Keratinocyte (primary cell): ENCODE measurements at regions not wholly inside any gene's neighbourhood (a gene's known extent, or its start where the extent isn't known, plus 50 kb on each side); places are given as distances from the start of the nearest gene placed in this dataset.

Experiments used
- DNase-seq: peaks from one replicate; pipeline ENCODE4 v3.0.0-alpha.2; 2011; ENCODE audit warnings: low read depth, missing footprints, low spot score
- FAIRE-seq: peaks from 2 replicates; lab custom pipeline; 2011; peaks lifted over from hg19 to GRCh38; lab: Jason Lieb, UNC
- H2AFZ ChIP-seq: 2 replicates; pipeline ENCODE4 v1.6.0; 2012; ENCODE audit warnings: low read length, control low read depth, inconsistent platforms; ENCODE audit not compliant: control insufficient read depth
- H3K27ac ChIP-seq: 2 replicates; pipeline ENCODE4 v1.5.1; 2011; ENCODE audit warnings: low read length; ENCODE audit not compliant: control insufficient read depth, insufficient read depth
- H3K27me3 ChIP-seq: 3 replicates; pipeline ENCODE4 v1.6.0; 2011; ENCODE audit warnings: low read length; ENCODE audit not compliant: control insufficient read depth, insufficient read depth; ENCODE audit errors: extremely low read depth
- H3K36me3 ChIP-seq, 2 experiments: 2 replicates in 1 of 2; 3 replicates in 1 of 2; pipeline ENCODE4 v1.5.1; 2011; ENCODE audit warnings: low read length in 2 of 2, mild to moderate bottlenecking in 1 of 2; ENCODE audit not compliant: control insufficient read depth in 2 of 2, insufficient read depth in 2 of 2; ENCODE audit errors: extremely low read depth in 1 of 2
- H3K4me1 ChIP-seq: 3 replicates; pipeline ENCODE4 v1.5.1; 2011; ENCODE audit warnings: low read length; ENCODE audit not compliant: control insufficient read depth, insufficient read depth; ENCODE audit errors: extremely low read depth
- H3K4me2 ChIP-seq: 3 replicates; pipeline ENCODE4 v1.6.0; 2011; ENCODE audit warnings: low read depth, low read length; ENCODE audit not compliant: control insufficient read depth, insufficient read depth; ENCODE audit errors: extremely low read depth
- H3K4me3 ChIP-seq, 3 experiments: fragments of 200-600 bp in 1 of 3; sonication (generic) in 1 of 3; 2 replicates in 2 of 3; 3 replicates in 1 of 3; pipeline ENCODE4 v1.5.1; 2011 to 2016; ENCODE audit warnings: low read length in 3 of 3, mild to moderate bottlenecking in 3 of 3, control low read depth in 2 of 3, inconsistent platforms in 1 of 3, low read depth in 1 of 3, mixed read lengths in 1 of 3, mixed run types in 1 of 3, moderate library complexity in 1 of 3; ENCODE audit not compliant: control insufficient read depth in 2 of 3, insufficient read depth in 2 of 3; ENCODE audit errors: extremely low read depth in 1 of 3
- H3K79me2 ChIP-seq: 2 replicates; pipeline ENCODE4 v1.6.0; 2012; ENCODE audit warnings: low read length; ENCODE audit not compliant: control insufficient read depth, insufficient read depth
- H3K9ac ChIP-seq: 3 replicates; pipeline ENCODE4 v1.6.0; 2011; ENCODE audit warnings: low read length; ENCODE audit not compliant: control insufficient read depth, insufficient read depth; ENCODE audit errors: extremely low read depth
- H3K9me1 ChIP-seq: 3 replicates; pipeline ENCODE4 v1.6.0; 2011; ENCODE audit warnings: low read length; ENCODE audit not compliant: control insufficient read depth, insufficient read depth; ENCODE audit errors: extremely low read depth
- H3K9me3 ChIP-seq: 2 replicates; pipeline ENCODE4 v1.5.1; 2012; ENCODE audit warnings: low read depth, low read length; ENCODE audit not compliant: control insufficient read depth
- H4K20me1 ChIP-seq: 3 replicates; pipeline ENCODE4 v1.6.0; 2011; ENCODE audit warnings: low read length; ENCODE audit not compliant: control insufficient read depth, insufficient read depth; ENCODE audit errors: extremely low read depth
- CTCF ChIP-seq, 3 experiments: IDR thresholded peaks in 1 of 3; conservative IDR thresholded peaks in 1 of 3; optimal IDR thresholded peaks in 1 of 3; 2 replicates in 2 of 3; 3 replicates in 1 of 3; pipeline versions ENCODE3 to v1.5.1; 2011; ENCODE audit warnings: low read length in 3 of 3, mild to moderate bottlenecking in 3 of 3, moderate library complexity in 2 of 3, control low read depth in 1 of 3, inconsistent platforms in 1 of 3; ENCODE audit not compliant: insufficient read depth in 2 of 3; ENCODE audit errors: extremely low read depth in 1 of 3
- EZH2 ChIP-seq: IDR thresholded peaks from one replicate; pipeline ENCODE4 v1.6.1; 2012; ENCODE audit warnings: inconsistent platforms, mild to moderate bottlenecking, low read length, moderate library complexity
- dilution Hi-C: fragments of 300-500 bp; cut with MboI; formaldehyde crosslinking; loops from one replicate; pipeline ENCODE4 v1.7.0; 2020; ENCODE audit warnings: low sequenced_read_pairs; ENCODE audit not compliant: extremely low pct_ligation_motif_present

- Histone ChIP-seq H3K79me2 (no peaks in the 10 kb centered on the region), H2AFZ (no peak overlapping the region), H3K27ac (no peak overlapping the region), H3K27me3 (peaks cover 17% of the 10 kb centered on the region), H4K20me1 (no peaks in the 10 kb centered on the region), H3K4me2 (no peak overlapping the region), H3K36me3 (no peaks in the 10 kb centered on the region), H3K4me3 (no peak overlapping the region), H3K9me3 (no peaks in the 10 kb centered on the region), H3K9ac (no peak overlapping the region), H3K9me1 (no peaks in the 10 kb centered on the region), H3K4me1 (no peaks in the 10 kb centered on the region)
- TF ChIP-seq CTCF (optimal IDR thresholded peaks at IDR 0.05 in 1 of 3, IDR thresholded peaks at IDR 0.05 in 1 of 3, conservative IDR thresholded peaks at IDR 0.05 in 1 of 3; ENCODE audit: extremely low read depth in 1 of 3, insufficient read depth in 2 of 3, low read length in 3 of 3), result no peak
- no peak for TF ChIP-seq EZH2
- dilution Hi-C loops, result no loop called here
- FAIRE-seq, result no peak
- no peak for DNase-seq
These were observed 317.7 kb upstream of the IRX4 start for GRCh38 chr5:2200261-2200950.

- no peak for FAIRE-seq
- H3K79me2 ChIP-seq, result no peaks in the 10 kb centered on the region
- no peak overlapping the region for H2AFZ ChIP-seq
- no peak overlapping the region for H3K27ac ChIP-seq
- no peak overlapping the region for H3K9ac ChIP-seq
- no peak overlapping the region for H3K4me3 ChIP-seq
- no peak overlapping the region for H3K4me2 ChIP-seq
- H3K9me3 ChIP-seq, result no peaks in the 10 kb centered on the region
- H3K36me3 ChIP-seq, result no peaks in the 10 kb centered on the region
- no peaks in the 10 kb centered on the region for H3K9me1 ChIP-seq
- no peaks in the 10 kb centered on the region for H4K20me1 ChIP-seq
- H3K27me3 ChIP-seq, result peaks cover 17% of the 10 kb centered on the region
- no peak for DNase-seq
- H3K4me1 ChIP-seq, result no peaks in the 10 kb centered on the region
- TF ChIP-seq CTCF (optimal IDR thresholded peaks at IDR 0.05 in 1 of 3, IDR thresholded peaks at IDR 0.05 in 1 of 3, conservative IDR thresholded peaks at IDR 0.05 in 1 of 3; ENCODE audit: extremely low read depth in 1 of 3, insufficient read depth in 2 of 3, low read length in 3 of 3), result no peak
- TF ChIP-seq EZH2, result no peak
- dilution Hi-C loops, result no loop called here
These were observed 317.0 kb upstream of the IRX4 start for GRCh38 chr5:2199697-2200096.
